H1 (cell line): ENCODE measurements at regions not wholly inside any gene's neighbourhood (a gene's known extent, or its start where the extent isn't known, plus 50 kb on each side); places are given as distances from the start of the nearest gene placed in this dataset.

ENCODE experiments used
- CTCF ChIA-PET: fragments of 300-600 bp; sonication (Branson Sonifier 250); formaldehyde crosslinking; loops from one replicate; lab custom pipeline; 2021; ENCODE audit not compliant: partially characterized antibody; lab: Charles Lee
- POLR2A ChIA-PET: fragments of 300-600 bp; sonication (Branson Sonifier 250); formaldehyde crosslinking; loops from one replicate; lab custom pipeline; 2021; ENCODE audit warnings: inconsistent platforms; ENCODE audit not compliant: partially characterized antibody; lab: Charles Lee
- DNase-seq, 2 experiments: peaks; one replicate each; pipeline versions ENCODE4 v3.0.0 to v3.0.0-alpha.2; 2010 to 2022; ENCODE audit warnings: low spot score in 2 of 2, low read depth in 1 of 2, mixed read lengths in 1 of 2
- FAIRE-seq: peaks from 2 replicates; lab custom pipeline; 2011; peaks lifted over from hg19 to GRCh38; lab: Jason Lieb, UNC
- H2AFZ ChIP-seq: 2 replicates; pipeline ENCODE4 v1.8.1; 2012; ENCODE audit warnings: low read length, inconsistent platforms
- H2AK5ac ChIP-seq: 2 replicates; pipeline ENCODE4 v1.6.1; 2013; ENCODE audit warnings: low read depth, low read length
- H2BK120ac ChIP-seq: replicated peaks from 2 replicates; pipeline ENCODE3; 2013; ENCODE audit warnings: low read depth, low read length, inconsistent platforms
- H2BK12ac ChIP-seq: 2 replicates; pipeline ENCODE4 v1.6.1; 2013; ENCODE audit warnings: low read depth, low read length
- H2BK15ac ChIP-seq: 2 replicates; pipeline ENCODE4 v1.6.1; 2013; ENCODE audit warnings: low read length
- H2BK20ac ChIP-seq: 2 replicates; pipeline ENCODE4 v1.6.1; 2013; ENCODE audit warnings: low read length
- H2BK5ac ChIP-seq: 2 replicates; pipeline ENCODE4 v1.6.1; 2013; ENCODE audit warnings: low read depth, low read length
- H3K14ac ChIP-seq: 2 replicates; pipeline ENCODE4 v1.6.1; 2013; ENCODE audit warnings: inconsistent platforms; ENCODE audit not compliant: insufficient read length
- H3K18ac ChIP-seq: 2 replicates; pipeline ENCODE4 v1.6.1; 2013; ENCODE audit warnings: low read length; ENCODE audit errors: extremely low read depth
- H3K23ac ChIP-seq: 2 replicates; pipeline ENCODE4 v1.6.1; 2013; ENCODE audit warnings: inconsistent platforms; ENCODE audit not compliant: insufficient read length
- H3K23me2 ChIP-seq: 2 replicates; pipeline ENCODE4 v1.6.1; 2013; ENCODE audit warnings: low read depth, low read length
- H3K27ac ChIP-seq: 2 replicates; pipeline ENCODE4 v1.6.1; 2011; ENCODE audit warnings: low read depth, low read length, inconsistent platforms
- H3K27me3 ChIP-seq, 4 experiments: replicated peaks in 1 of 4; 1 replicate in 1 of 4; 2 replicates in 3 of 4; pipeline versions ENCODE4 v1.6.1 to v1.8.1; 2011 to 2013; ENCODE audit warnings: low read length in 3 of 4, mild to moderate bottlenecking in 3 of 4, inconsistent platforms in 2 of 4, mixed read lengths in 2 of 4, moderate library complexity in 1 of 4; ENCODE audit not compliant: control insufficient read depth in 3 of 4, insufficient read depth in 3 of 4; ENCODE audit errors: extremely low read depth in 1 of 4
- H3K36me3 ChIP-seq, 4 experiments: 2 replicates each; pipeline versions ENCODE4 v1.6.1 to v1.8.1; 2011 to 2013; ENCODE audit warnings: mild to moderate bottlenecking in 4 of 4, low read length in 3 of 4, moderate library complexity in 2 of 4, control low read depth in 1 of 4, inconsistent platforms in 1 of 4; ENCODE audit not compliant: insufficient read depth in 4 of 4, control insufficient read depth in 2 of 4
- H3K4ac ChIP-seq: replicated peaks from 2 replicates; pipeline ENCODE3; 2013; ENCODE audit warnings: low read length, low read depth, mixed read lengths, inconsistent platforms; ENCODE audit not compliant: insufficient read length
- H3K4me1 ChIP-seq, 4 experiments: replicated peaks in 1 of 4; 1 replicate in 1 of 4; 2 replicates in 3 of 4; pipeline versions ENCODE4 v1.6.1 to v1.8.1; 2011 to 2013; ENCODE audit warnings: low read length in 3 of 4, inconsistent platforms in 2 of 4, mixed read lengths in 1 of 4; ENCODE audit not compliant: insufficient read depth in 4 of 4, control insufficient read depth in 3 of 4
- H3K4me2 ChIP-seq, 2 experiments: 2 replicates each; pipeline versions ENCODE4 v1.6.1 to v1.8.1; 2011 to 2013; ENCODE audit warnings: low read depth in 2 of 2, low read length in 2 of 2, control low read depth in 1 of 2, inconsistent platforms in 1 of 2, mild to moderate bottlenecking in 1 of 2; ENCODE audit not compliant: insufficient read depth in 1 of 2
- H3K4me3 ChIP-seq, 4 experiments: fragments of 200-600, 300-600 bp in 1 of 4; sonication (generic), shearing (Covaris generic), sonication (Bioruptor Twin) in 1 of 4; 2 replicates each; pipeline versions ENCODE4 v1.5.1 to v1.8.1; 2011 to 2016; ENCODE audit warnings: low read length in 4 of 4, low read depth in 3 of 4, control low read depth in 2 of 4, inconsistent platforms in 2 of 4, mild to moderate bottlenecking in 2 of 4, mixed read lengths in 1 of 4, moderate library complexity in 1 of 4; ENCODE audit not compliant: insufficient read depth in 2 of 4; ENCODE audit errors: extremely low read depth in 1 of 4
- H3K56ac ChIP-seq: replicated peaks from 2 replicates; pipeline ENCODE3; 2013; ENCODE audit warnings: low read depth, mild to moderate bottlenecking, mixed read lengths, low read length, inconsistent platforms; ENCODE audit not compliant: insufficient read length
- H3K79me1 ChIP-seq: 2 replicates; pipeline ENCODE4 v1.6.1; 2013; ENCODE audit warnings: low read depth, low read length, control low read depth
- H3K79me2 ChIP-seq, 2 experiments: 2 replicates each; pipeline versions ENCODE4 v1.6.1 to v1.8.1; 2012 to 2013; ENCODE audit warnings: low read length in 2 of 2, mild to moderate bottlenecking in 2 of 2, inconsistent platforms in 1 of 2; ENCODE audit not compliant: insufficient read depth in 2 of 2, control insufficient read depth in 1 of 2
- H3K9ac ChIP-seq, 4 experiments: replicated peaks in 1 of 4; 1 replicate in 1 of 4; 2 replicates in 3 of 4; pipeline versions ENCODE4 v1.6.1 to v1.8.1; 2011 to 2013; ENCODE audit warnings: low read depth in 3 of 4, low read length in 3 of 4, control low read depth in 2 of 4, mild to moderate bottlenecking in 2 of 4, moderate library complexity in 2 of 4, inconsistent platforms in 1 of 4; ENCODE audit errors: extremely low read depth in 1 of 4
- H3K9me3 ChIP-seq, 2 experiments: 2 replicates each; pipeline versions ENCODE4 v1.6.1 to v1.8.1; 2012 to 2013; ENCODE audit warnings: mild to moderate bottlenecking in 2 of 2, moderate library complexity in 2 of 2, control low read depth in 1 of 2, inconsistent platforms in 1 of 2, low read depth in 1 of 2, low read length in 1 of 2, mixed read lengths in 1 of 2; ENCODE audit not compliant: insufficient read depth in 2 of 2
- H4K20me1 ChIP-seq, 2 experiments: replicated peaks in 1 of 2; 2 replicates each; pipeline versions ENCODE3 to v1.8.1; 2011 to 2013; ENCODE audit warnings: inconsistent platforms in 2 of 2, low read length in 2 of 2, mild to moderate bottlenecking in 1 of 2; ENCODE audit not compliant: insufficient read depth in 2 of 2, control insufficient read depth in 1 of 2
- H4K5ac ChIP-seq: 2 replicates; pipeline ENCODE4 v1.6.1; 2013; ENCODE audit warnings: low read length, low read depth, mixed read lengths, inconsistent platforms; ENCODE audit not compliant: insufficient read length
- H4K8ac ChIP-seq: 2 replicates; pipeline ENCODE4 v1.8.0; 2013; ENCODE audit warnings: mild to moderate bottlenecking, moderate library complexity, low read length, inconsistent platforms; ENCODE audit not compliant: insufficient read depth; ENCODE audit errors: extremely low read depth
- H4K91ac ChIP-seq: replicated peaks from 2 replicates; pipeline ENCODE3; 2013; ENCODE audit warnings: low read length, mixed read lengths, inconsistent platforms; ENCODE audit not compliant: insufficient read length
- ASH2L ChIP-seq: fragments of 200-600, 300-600 bp; sonication (generic); IDR thresholded peaks from one replicate; pipeline ENCODE4 v1.7.1; 2017; ENCODE audit warnings: low read length
- BRCA1 ChIP-seq: IDR thresholded peaks from 2 replicates; pipeline ENCODE4 v1.6.1; 2012; ENCODE audit warnings: low read depth, low read length, improper control_type of control experiment
- CHD2 ChIP-seq: IDR thresholded peaks from 2 replicates; pipeline ENCODE4 v1.6.1; 2012; ENCODE audit warnings: low read length, improper control_type of control experiment
- E2F6 ChIP-seq: IDR thresholded peaks from 2 replicates; pipeline ENCODE4 v1.6.1; 2012; ENCODE audit warnings: inconsistent platforms
- EP300 ChIP-seq, 2 experiments: IDR thresholded peaks; 1 replicate in 1 of 2; 2 replicates in 1 of 2; pipeline ENCODE4 v1.6.1; 2011 to 2012; ENCODE audit warnings: low read depth in 2 of 2, low read length in 2 of 2, mild to moderate bottlenecking in 2 of 2, borderline replicate concordance in 1 of 2, inconsistent platforms in 1 of 2, moderate library complexity in 1 of 2
- HDAC2 ChIP-seq, 2 experiments: fragments of 300-600 bp in 1 of 2; sonication (generic) in 1 of 2; IDR thresholded peaks; 2 replicates each; pipeline ENCODE4 v1.6.1; 2011 to 2012; ENCODE audit warnings: low read depth in 2 of 2, low read length in 2 of 2, mild to moderate bottlenecking in 2 of 2, moderate library complexity in 2 of 2, borderline replicate concordance in 1 of 2, inconsistent platforms in 1 of 2
- HDAC6 ChIP-seq: IDR thresholded peaks from one replicate; pipeline ENCODE4 v1.7.1; 2012; ENCODE audit warnings: low read depth, mild to moderate bottlenecking, inconsistent platforms, low read length, moderate library complexity
- KDM1A ChIP-seq: fragments of 200-600, 300-600 bp; sonication (generic); IDR thresholded peaks from 2 replicates; pipeline ENCODE4 v1.7.1; 2016; ENCODE audit warnings: mild to moderate bottlenecking, low read length, borderline replicate concordance
- KDM4A ChIP-seq: IDR thresholded peaks from one replicate; pipeline ENCODE4 v1.7.1; 2012; ENCODE audit warnings: low read depth, mild to moderate bottlenecking, moderate library complexity, low read length, inconsistent platforms; ENCODE audit not compliant: severe bottlenecking
- POU5F1 ChIP-seq: IDR thresholded peaks from 2 replicates; pipeline ENCODE4 v1.6.1; 2011; ENCODE audit warnings: low read depth, mild to moderate bottlenecking, low read length, moderate library complexity
- RAD21 ChIP-seq, 2 experiments: IDR thresholded peaks in 1 of 2; conservative IDR thresholded peaks in 1 of 2; 2 replicates each; pipeline ENCODE4 v1.6.1; 2011; ENCODE audit warnings: low read depth in 2 of 2, low read length in 2 of 2, improper control_type of control experiment in 1 of 2, inconsistent platforms in 1 of 2, mild to moderate bottlenecking in 1 of 2, moderate library complexity in 1 of 2
- RFX5 ChIP-seq: IDR thresholded peaks from 2 replicates; pipeline ENCODE4 v1.6.1; 2011; ENCODE audit warnings: low read depth, low read length, improper control_type of control experiment, borderline replicate concordance
- SUZ12 ChIP-seq: fragments of 200-600 bp; sonication (generic); IDR thresholded peaks from 2 replicates; pipeline ENCODE4 v1.6.1; 2012; ENCODE audit warnings: mild to moderate bottlenecking, inconsistent platforms, low read length, moderate library complexity, mixed read lengths
- YY1 ChIP-seq: IDR thresholded peaks from 2 replicates; pipeline ENCODE4 v1.6.1; 2011; ENCODE audit warnings: low read depth, mild to moderate bottlenecking, low read length

GRCh38 chr6:85273870-85274269, 176.0 kb upstream of the NT5E start:
- no peaks in the 10 kb centered on the region for H3K36me3 ChIP-seq
- no peak overlapping the region for H2BK12ac ChIP-seq
- no peaks in the 10 kb centered on the region for H4K20me1 ChIP-seq
- H2BK15ac ChIP-seq = no peak overlapping the region
- no peak overlapping the region for H3K4me3 ChIP-seq
- H3K23me2 ChIP-seq = no peaks in the 10 kb centered on the region
- no peak for FAIRE-seq
- no peaks in the 10 kb centered on the region for H3K9me3 ChIP-seq
- no peak overlapping the region for H4K8ac ChIP-seq
- no peaks in the 10 kb centered on the region for H3K79me2 ChIP-seq
- no peak overlapping the region for H2BK5ac ChIP-seq
- no peak overlapping the region for H4K5ac ChIP-seq
- H2AK5ac ChIP-seq = no peak overlapping the region
- H3K4me2 ChIP-seq = no peak overlapping the region
- no peaks in the 10 kb centered on the region for H3K27me3 ChIP-seq
- ChIA-PET POLR2A (no interaction called here), CTCF (interaction anchor here (1.2 kb wide), 1 partner anchor 50 kb away, joined by 3 read pairs; no protein-coding TSS in a partner anchor)
- no peak overlapping the region for H3K14ac ChIP-seq
- no peak overlapping the region for H3K27ac ChIP-seq
- no peaks in the 10 kb centered on the region for H3K79me1 ChIP-seq
- H3K23ac ChIP-seq = no peak overlapping the region
- no peak overlapping the region for H3K9ac ChIP-seq
- H4K91ac ChIP-seq = no peak overlapping the region
- no peak overlapping the region for H3K18ac ChIP-seq
- no peak overlapping the region for H2BK120ac ChIP-seq
- H3K4me1 ChIP-seq = no peaks in the 10 kb centered on the region
- no peak overlapping the region for H2AFZ ChIP-seq
- no peak overlapping the region for H3K4ac ChIP-seq
- no peak for DNase-seq
- no peak overlapping the region for H2BK20ac ChIP-seq
- H3K56ac ChIP-seq = no peak overlapping the region
- TF ChIP-seq KDM4A (no peak), HDAC2 (IDR thresholded peaks at IDR 0.05; ENCODE audit: borderline replicate concordance in 1 of 2, low read depth in 2 of 2, low read length in 2 of 2) (no peak), E2F6 (no peak), SUZ12 (no peak), YY1 (no peak), POU5F1 (no peak), EP300 (IDR thresholded peaks at IDR 0.05; ENCODE audit: borderline replicate concordance in 1 of 2, low read depth in 2 of 2, low read length in 2 of 2) (no peak), RFX5 (no peak), CHD2 (no peak), RAD21 (IDR thresholded peaks at IDR 0.05 in 1 of 2, conservative IDR thresholded peaks at IDR 0.05 in 1 of 2; ENCODE audit: low read depth in 2 of 2, low read length in 2 of 2) (no peak), BRCA1 (no peak), KDM1A (no peak), ASH2L (no peak), HDAC6 (no peak)
